HEK293 (cell line): ENCODE measurements at regions not wholly inside any gene's neighbourhood (a gene's known extent, or its start where the extent isn't known, plus 50 kb on each side); places are given as distances from the start of the nearest gene placed in this dataset.

Source experiments
- CTCF ChIA-PET: fragments of 350-600 bp; formaldehyde crosslinking; extraction: SDS; loops from one replicate; lab custom pipeline; 2021; ENCODE audit warnings: antibody characterized with exemption; lab: Yijun Ruan, JAX
- POLR2A ChIA-PET: fragments of 300-600 bp; formaldehyde crosslinking; extraction: SDS; loops from one replicate; lab custom pipeline; 2020; ENCODE audit warnings: antibody characterized with exemption, inconsistent platforms; lab: Yijun Ruan, JAX
- H3K27ac ChIP-seq: fragments of 200-500 bp; sonication (Bioruptor generic); 2 replicates; pipeline ENCODE4 v1.5.1; 2014; ENCODE audit warnings: low read depth, low read length, control low read depth, inconsistent platforms; ENCODE audit errors: extremely low read depth
- H3K36me3 ChIP-seq, 2 experiments: fragments of 200-500 bp in 1 of 2; sonication (Bioruptor generic) in 1 of 2; 1 replicate in 1 of 2; 2 replicates in 1 of 2; pipeline ENCODE4 v1.5.1; 2014 to 2017; ENCODE audit warnings: inconsistent platforms in 2 of 2, low read length in 2 of 2; ENCODE audit not compliant: control insufficient read depth in 2 of 2, insufficient read depth in 1 of 2
- H3K4me1 ChIP-seq: fragments of 200-500 bp; sonication (Bioruptor generic); 2 replicates; pipeline ENCODE4 v1.5.1; 2014; ENCODE audit warnings: mild to moderate bottlenecking, low read length, inconsistent platforms; ENCODE audit not compliant: control insufficient read depth, insufficient read depth
- H3K4me3 ChIP-seq: 2 replicates; pipeline ENCODE4 v1.5.1; 2011; ENCODE audit warnings: low read depth, mild to moderate bottlenecking, control low read depth, low read length, moderate library complexity
- H3K9me3 ChIP-seq: fragments of 200-500 bp; sonication (Bioruptor generic); 2 replicates; pipeline ENCODE4 v1.5.1; 2014; ENCODE audit warnings: low read depth, low read length, inconsistent platforms; ENCODE audit not compliant: control insufficient read depth, insufficient read depth
- AEBP2 ChIP-seq: fragments of 450-650 bp; formaldehyde crosslinking; IDR thresholded peaks from 2 replicates; pipeline ENCODE4 v1.5.1; 2016; ENCODE audit warnings: missing biosample characterization, missing genetic modification characterization, borderline replicate concordance
- BCL6B ChIP-seq: fragments of 450-650 bp; formaldehyde crosslinking; IDR thresholded peaks from 2 replicates; pipeline ENCODE4 v1.5.1; 2017; ENCODE audit warnings: missing biosample characterization, missing genetic modification characterization
- HIC1 ChIP-seq: fragments of 450-650 bp; formaldehyde crosslinking; IDR thresholded peaks from 2 replicates; pipeline ENCODE4 v1.5.1; 2016; ENCODE audit warnings: missing biosample characterization, missing genetic modification characterization
- KLF7 ChIP-seq: fragments of 450-650 bp; formaldehyde crosslinking; IDR thresholded peaks from 2 replicates; pipeline ENCODE4 v1.5.1; 2016; ENCODE audit warnings: missing biosample characterization, missing genetic modification characterization, borderline replicate concordance
- PATZ1 ChIP-seq: fragments of 450-650 bp; formaldehyde crosslinking; IDR thresholded peaks from 2 replicates; pipeline ENCODE4 v1.5.1; 2016; ENCODE audit warnings: missing biosample characterization, missing genetic modification characterization
- PRDM10 ChIP-seq: fragments of 450-650 bp; formaldehyde crosslinking; IDR thresholded peaks from 2 replicates; pipeline ENCODE4 v1.5.1; 2016; ENCODE audit warnings: missing biosample characterization, missing genetic modification characterization
- SALL2 ChIP-seq: fragments of 450-650 bp; formaldehyde crosslinking; IDR thresholded peaks from 2 replicates; pipeline ENCODE4 v1.5.0; 2017; ENCODE audit warnings: missing biosample characterization, mild to moderate bottlenecking, missing genetic modification characterization, borderline replicate concordance
- ZEB2 ChIP-seq: fragments of 450-650 bp; formaldehyde crosslinking; IDR thresholded peaks from 2 replicates; pipeline ENCODE4 v1.5.1; 2016; ENCODE audit warnings: missing biosample characterization, missing genetic modification characterization
- ZNF10 ChIP-seq: fragments of 450-650 bp; formaldehyde crosslinking; IDR thresholded peaks from 2 replicates; pipeline ENCODE4 v1.5.1; 2017; ENCODE audit warnings: missing biosample characterization, missing genetic modification characterization
- ZNF114 ChIP-seq: fragments of 450-650 bp; formaldehyde crosslinking; IDR thresholded peaks from 2 replicates; pipeline ENCODE4 v1.5.0; 2017; ENCODE audit warnings: missing biosample characterization, missing genetic modification characterization
- ZNF140 ChIP-seq: fragments of 450-650 bp; formaldehyde crosslinking; IDR thresholded peaks from 2 replicates; pipeline ENCODE4 v1.5.1; 2016; ENCODE audit warnings: missing biosample characterization, missing genetic modification characterization
- ZNF19 ChIP-seq: fragments of 450-650 bp; formaldehyde crosslinking; IDR thresholded peaks from 2 replicates; pipeline ENCODE4; 2016; ENCODE audit warnings: missing biosample characterization, missing genetic modification characterization, low read depth
- ZNF223 ChIP-seq: fragments of 450-650 bp; formaldehyde crosslinking; IDR thresholded peaks from 2 replicates; pipeline ENCODE4 v1.5.1; 2016; ENCODE audit warnings: missing biosample characterization, missing genetic modification characterization
- ZNF280D ChIP-seq: fragments of 450-650 bp; formaldehyde crosslinking; IDR thresholded peaks from 2 replicates; pipeline ENCODE4 v1.5.1; 2016; ENCODE audit warnings: missing biosample characterization, missing genetic modification characterization
- ZNF341 ChIP-seq: fragments of 450-650 bp; formaldehyde crosslinking; IDR thresholded peaks from 2 replicates; pipeline ENCODE4; 2016; ENCODE audit warnings: low read depth, missing biosample characterization, missing genetic modification characterization
- ZNF549 ChIP-seq: fragments of 450-650 bp; IDR thresholded peaks from 2 replicates; pipeline ENCODE4 v1.5.1; 2018; ENCODE audit warnings: missing biosample characterization, missing genetic modification characterization, mild to moderate bottlenecking, inconsistent platforms, moderate library complexity
- ZNF600 ChIP-seq: fragments of 450-650 bp; formaldehyde crosslinking; IDR thresholded peaks from 2 replicates; pipeline ENCODE4 v1.5.1; 2016; ENCODE audit warnings: missing biosample characterization, missing genetic modification characterization
- ZNF664 ChIP-seq: fragments of 450-650 bp; formaldehyde crosslinking; IDR thresholded peaks from 2 replicates; pipeline ENCODE4 v1.5.1; 2016; ENCODE audit warnings: missing biosample characterization, missing genetic modification characterization
- ZNF707 ChIP-seq: fragments of 450-650 bp; formaldehyde crosslinking; IDR thresholded peaks from 2 replicates; pipeline ENCODE4 v1.5.1; 2016; ENCODE audit warnings: missing biosample characterization, missing genetic modification characterization

GRCh38 chr5:125140220-125140619, 393.8 kb upstream of the ZNF608 start:
- CTCF ChIA-PET, result no interaction called here
- POLR2A ChIA-PET, result no interaction called here

More at GRCh38 chr5:125140220-125140619, 393.8 kb upstream of the ZNF608 start:
- Histone ChIP-seq H3K27ac (no peak overlapping the region), H3K4me3 (no peak overlapping the region), H3K9me3 (no peaks in the 10 kb centered on the region), H3K36me3 (no peaks in the 10 kb centered on the region), H3K4me1 (peaks cover 6% of the 10 kb centered on the region; the same call in 1 of the 2 replicates)
- TF ChIP-seq SALL2 (tag by site-specific recombination) (no peak), ZNF114 (tag by site-specific recombination) (no peak), PRDM10 (no peak), ZNF140 (tag by site-specific recombination) (no peak), ZNF707 (tag by site-specific recombination) (no peak), ZNF19 (no peak), ZNF280D (tag by site-specific recombination) (no peak), BCL6B (tag by site-specific recombination) (no peak), ZEB2 (tag by site-specific recombination) (no peak), KLF7 (tag by site-specific recombination) (no peak), AEBP2 (tag by site-specific recombination) (no peak), ZNF549 (tag by site-specific recombination) (no peak), ZNF341 (tag by site-specific recombination) (no peak), ZNF10 (tag by site-specific recombination) (no peak), HIC1 (tag by site-specific recombination) (no peak), PATZ1 (tag by site-specific recombination) (no peak), ZNF600 (tag by site-specific recombination) (no peak), ZNF223 (no peak), ZNF664 (tag by site-specific recombination) (no peak)
